Nephron (organoid): ENCODE measurements at regions not wholly inside any gene's neighbourhood (a gene's known extent, or its start where the extent isn't known, plus 50 kb on each side); places are given as distances from the start of the nearest gene placed in this dataset.

Experiments
- H3K27ac Mint-ChIP-seq, 3 experiments: 2 replicates each; pipeline ENCODE4 v1.8.0; 2020; ENCODE audit warnings: mixed read lengths in 3 of 3, mild to moderate bottlenecking in 2 of 3, moderate library complexity in 1 of 3
- H3K27me3 Mint-ChIP-seq: 2 replicates; pipeline ENCODE4 v1.8.0; 2021; ENCODE audit warnings: low read depth, mild to moderate bottlenecking, moderate library complexity, mixed read lengths
- H3K36me3 Mint-ChIP-seq: 2 replicates; pipeline ENCODE4 v1.8.0; 2020; ENCODE audit warnings: low read depth, mixed read lengths
- H3K4me1 Mint-ChIP-seq: 2 replicates; pipeline ENCODE4 v1.8.0; 2020; ENCODE audit warnings: mixed read lengths
- H3K4me3 Mint-ChIP-seq, 3 experiments: 2 replicates each; pipeline ENCODE4 v1.8.0; 2020; ENCODE audit warnings: mild to moderate bottlenecking in 3 of 3, mixed read lengths in 3 of 3, moderate library complexity in 2 of 3
- H3K9me3 Mint-ChIP-seq: 2 replicates; pipeline ENCODE4 v1.8.0; 2020; ENCODE audit warnings: mixed read lengths
- TF ChIP-seq, protein P1 (sequence below), 3 experiments: fragments of 200-600 bp; sonication (generic); IDR thresholded peaks; one replicate each; pipeline ENCODE4 v1.5.0; 2021; ENCODE audit warnings: antibody characterized with exemption in 3 of 3; ENCODE audit not compliant: unreplicated experiment in 3 of 3

DNA sequence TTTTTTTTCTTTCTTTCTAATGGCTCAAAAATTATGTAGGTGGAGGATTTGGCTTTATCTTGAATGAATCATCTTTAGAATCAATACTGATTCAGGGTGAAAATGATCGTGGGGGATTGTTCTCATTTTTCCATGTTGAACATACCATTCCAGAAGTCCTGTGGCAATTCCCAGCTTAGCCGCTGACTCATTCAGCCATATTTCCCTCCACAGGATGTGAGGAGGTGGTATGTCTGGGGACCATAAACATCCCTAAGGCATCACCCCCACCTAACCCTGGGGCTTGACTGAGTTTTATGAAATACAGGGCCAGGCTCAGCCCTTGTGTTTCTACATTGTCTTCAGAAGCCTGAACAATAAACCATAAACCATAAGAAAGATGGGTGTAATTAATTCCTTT is 92.7 kb upstream of the FN1 start:
- Mint-ChIP-seq H3K4me1 (peaks cover 16% of the 10 kb centered on the region), H3K27me3 (no peaks in the 10 kb centered on the region), H3K4me3 (no peak overlapping the region), H3K36me3 (no peaks in the 10 kb centered on the region), H3K9me3 (peaks cover 8% of the 10 kb centered on the region), H3K27ac (no peak overlapping the region)
- TF ChIP-seq, protein P1, sequence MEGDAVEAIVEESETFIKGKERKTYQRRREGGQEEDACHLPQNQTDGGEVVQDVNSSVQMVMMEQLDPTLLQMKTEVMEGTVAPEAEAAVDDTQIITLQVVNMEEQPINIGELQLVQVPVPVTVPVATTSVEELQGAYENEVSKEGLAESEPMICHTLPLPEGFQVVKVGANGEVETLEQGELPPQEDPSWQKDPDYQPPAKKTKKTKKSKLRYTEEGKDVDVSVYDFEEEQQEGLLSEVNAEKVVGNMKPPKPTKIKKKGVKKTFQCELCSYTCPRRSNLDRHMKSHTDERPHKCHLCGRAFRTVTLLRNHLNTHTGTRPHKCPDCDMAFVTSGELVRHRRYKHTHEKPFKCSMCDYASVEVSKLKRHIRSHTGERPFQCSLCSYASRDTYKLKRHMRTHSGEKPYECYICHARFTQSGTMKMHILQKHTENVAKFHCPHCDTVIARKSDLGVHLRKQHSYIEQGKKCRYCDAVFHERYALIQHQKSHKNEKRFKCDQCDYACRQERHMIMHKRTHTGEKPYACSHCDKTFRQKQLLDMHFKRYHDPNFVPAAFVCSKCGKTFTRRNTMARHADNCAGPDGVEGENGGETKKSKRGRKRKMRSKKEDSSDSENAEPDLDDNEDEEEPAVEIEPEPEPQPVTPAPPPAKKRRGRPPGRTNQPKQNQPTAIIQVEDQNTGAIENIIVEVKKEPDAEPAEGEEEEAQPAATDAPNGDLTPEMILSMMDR (IDR thresholded peaks at IDR 0.05; ENCODE audit: unreplicated experiment in 3 of 3): no peak

DNA sequence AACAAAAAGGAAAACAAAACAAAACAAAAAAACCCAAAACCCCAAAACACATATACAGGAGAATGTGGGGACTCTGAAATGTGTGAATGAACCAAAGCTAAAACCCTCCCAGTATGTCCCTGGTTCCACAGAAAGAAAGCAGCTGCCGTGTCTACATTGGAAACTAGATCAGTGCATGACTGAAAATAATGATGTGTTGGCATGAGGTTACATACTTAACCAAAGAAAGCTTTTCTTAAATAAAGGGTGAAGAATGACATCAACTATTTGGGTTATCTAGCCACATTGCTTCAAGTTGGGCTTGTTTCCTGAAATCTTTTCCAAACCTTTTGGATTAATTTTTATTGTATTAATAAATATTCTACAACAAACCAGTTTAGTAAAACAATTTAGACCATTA is 91.9 kb upstream of the FN1 start:
- Mint-ChIP-seq H3K4me1 (peaks cover 16% of the 10 kb centered on the region), H3K27me3 (no peaks in the 10 kb centered on the region), H3K4me3 (no peak overlapping the region), H3K9me3 (peaks cover 1% of the 10 kb centered on the region), H3K36me3 (no peaks in the 10 kb centered on the region), H3K27ac (peak overlapping the region in 1 of 3 experiments; percentile 50)
- TF ChIP-seq, protein P1 (IDR thresholded peaks at IDR 0.05; ENCODE audit: unreplicated experiment in 3 of 3): no peak

DNA sequence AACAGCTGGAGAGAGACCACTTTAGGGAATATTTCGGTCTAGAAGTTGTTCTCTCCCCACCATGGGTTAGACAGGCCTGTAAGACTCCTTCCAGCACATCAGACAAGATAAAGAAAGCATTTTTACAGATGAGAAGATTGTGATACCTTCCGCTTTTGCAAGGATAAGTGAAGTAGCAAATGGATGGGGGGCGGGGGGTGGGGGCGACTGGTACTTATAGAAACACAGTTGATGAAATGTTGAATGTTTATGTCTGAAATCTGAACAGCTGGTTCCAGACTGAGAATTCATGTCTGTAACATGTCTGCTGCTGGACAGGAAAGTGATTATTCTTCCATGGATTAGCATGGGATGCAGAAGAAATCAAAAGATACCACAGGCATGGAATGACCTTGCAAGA is 90.5 kb upstream of the FN1 start:
- Mint-ChIP-seq H3K4me1 (peaks cover 23% of the 10 kb centered on the region), H3K36me3 (no peaks in the 10 kb centered on the region), H3K4me3 (no peak overlapping the region), H3K27me3 (no peaks in the 10 kb centered on the region), H3K27ac (peak overlapping the region; percentile 28 to 82 (median 65)), H3K9me3 (no peaks in the 10 kb centered on the region)
- TF ChIP-seq, protein P1 (IDR thresholded peaks at IDR 0.05; ENCODE audit: unreplicated experiment in 3 of 3): no peak

DNA sequence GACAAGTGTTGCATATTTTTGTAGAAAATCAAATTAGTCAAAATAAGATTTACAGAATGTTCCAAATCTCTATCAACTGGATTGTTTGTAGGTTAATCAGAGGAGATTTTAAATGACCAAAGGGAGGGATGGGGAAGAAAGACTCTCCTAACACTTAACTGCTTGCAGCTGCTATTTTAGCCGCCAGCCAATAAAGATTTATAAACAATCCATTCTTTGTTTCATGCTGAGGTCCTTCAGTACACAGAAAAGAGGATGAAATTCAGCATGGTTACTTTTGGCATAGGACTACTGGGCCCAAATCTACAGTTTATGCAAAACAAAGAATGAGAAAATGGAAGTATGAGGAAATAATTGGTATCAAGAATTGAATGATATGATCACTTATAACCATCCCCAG is 86.4 kb upstream of the FN1 start:
- Mint-ChIP-seq H3K4me1 (peaks cover 27% of the 10 kb centered on the region), H3K27me3 (no peaks in the 10 kb centered on the region), H3K9me3 (no peaks in the 10 kb centered on the region), H3K4me3 (no peak overlapping the region), H3K27ac (peak overlapping the region in 1 of 3 experiments; percentile 53), H3K36me3 (no peaks in the 10 kb centered on the region)
- TF ChIP-seq, protein P1 (IDR thresholded peaks at IDR 0.05; ENCODE audit: unreplicated experiment in 3 of 3): no peak

DNA sequence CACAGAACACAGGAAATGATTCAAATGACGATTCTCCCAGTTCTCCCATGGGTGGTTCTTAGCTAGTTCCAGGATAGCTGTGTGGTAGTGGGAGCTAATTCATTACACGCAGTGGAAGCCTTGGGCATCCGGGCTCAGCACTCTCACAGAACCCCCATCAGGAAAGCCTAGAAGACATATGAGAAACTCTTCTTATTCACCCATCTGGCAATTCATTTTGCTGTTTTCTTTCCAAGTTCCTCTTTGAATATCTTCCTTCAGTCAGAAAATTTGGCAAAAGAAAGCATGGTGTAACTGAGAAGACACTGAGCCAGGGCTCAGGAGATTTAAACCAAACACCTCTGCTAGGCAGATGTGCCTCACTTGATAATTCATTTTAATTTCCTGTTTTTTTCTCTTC is 85.2 kb upstream of the FN1 start:
- Mint-ChIP-seq H3K27ac (peak overlapping the region in 1 of 3 experiments; percentile 2), H3K4me3 (no peak overlapping the region), H3K9me3 (no peaks in the 10 kb centered on the region), H3K27me3 (no peaks in the 10 kb centered on the region), H3K36me3 (no peaks in the 10 kb centered on the region), H3K4me1 (peaks cover 19% of the 10 kb centered on the region)
- TF ChIP-seq, protein P1 (IDR thresholded peaks at IDR 0.05; ENCODE audit: unreplicated experiment in 3 of 3): no peak

DNA sequence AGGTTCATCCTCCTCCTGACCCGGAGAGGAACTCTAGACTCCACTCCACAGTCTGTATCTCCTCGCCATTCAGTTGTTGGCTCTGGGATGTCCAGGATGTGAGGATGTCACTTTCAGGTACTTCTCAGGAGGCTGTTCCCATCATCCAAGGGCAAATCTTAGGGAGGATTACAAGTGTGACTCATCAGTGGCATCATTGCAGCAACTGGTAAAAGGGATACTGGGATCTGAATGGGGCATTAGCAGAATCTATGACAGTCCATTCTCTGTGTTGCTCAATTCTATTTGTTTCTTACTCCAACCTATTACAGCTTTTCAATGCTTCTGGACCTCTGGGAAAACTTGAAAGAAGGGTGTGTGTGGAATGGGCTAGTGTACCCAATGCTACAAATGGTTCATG is 81.5 kb upstream of the FN1 start:
- no peaks in the 10 kb centered on the region for H3K36me3 Mint-ChIP-seq
- no peak overlapping the region for H3K4me3 Mint-ChIP-seq
- no peak overlapping the region for H3K27ac Mint-ChIP-seq
- TF ChIP-seq, protein P1 (IDR thresholded peaks at IDR 0.05; ENCODE audit: unreplicated experiment in 3 of 3): no peak
- no peaks in the 10 kb centered on the region for H3K27me3 Mint-ChIP-seq
- H3K9me3 Mint-ChIP-seq: no peaks in the 10 kb centered on the region
- H3K4me1 Mint-ChIP-seq: peaks cover 11% of the 10 kb centered on the region
